Astrocyte (in vitro differentiated cells and primary cell): ENCODE measurements at regions not wholly inside any gene's neighbourhood (a gene's known extent, or its start where the extent isn't known, plus 50 kb on each side); places are given as distances from the start of the nearest gene placed in this dataset.

ENCODE experiments used
- DNase-seq: peaks from one replicate; pipeline ENCODE4 v3.0.0-alpha.2; 2010; ENCODE audit warnings: low read depth
- FAIRE-seq: peaks from 2 replicates; lab custom pipeline; 2011; peaks lifted over from hg19 to GRCh38; lab: Jason Lieb, UNC
- H2AFZ ChIP-seq: 2 replicates; pipeline ENCODE4 v1.6.0; 2012; ENCODE audit warnings: low read depth, low read length, inconsistent platforms
- H3K27ac ChIP-seq: 2 replicates; pipeline ENCODE4 v1.5.1; 2011; ENCODE audit warnings: low read depth, low read length, inconsistent platforms
- H3K27me3 ChIP-seq: 2 replicates; pipeline ENCODE4 v1.6.0; 2011; ENCODE audit warnings: low read length, inconsistent platforms; ENCODE audit not compliant: insufficient read depth
- H3K36me3 ChIP-seq: 2 replicates; pipeline ENCODE4 v1.5.1; 2011; ENCODE audit warnings: low read length, inconsistent platforms; ENCODE audit not compliant: insufficient read depth
- H3K4me1 ChIP-seq: 2 replicates; pipeline ENCODE4 v1.5.1; 2011; ENCODE audit warnings: low read length, inconsistent platforms; ENCODE audit not compliant: insufficient read depth
- H3K4me2 ChIP-seq: 2 replicates; pipeline ENCODE4 v1.6.0; 2012; ENCODE audit warnings: low read length, inconsistent platforms
- H3K4me3 ChIP-seq: 2 replicates; pipeline ENCODE4 v1.5.1; 2011; ENCODE audit warnings: low read depth, mild to moderate bottlenecking, low read length, inconsistent platforms; ENCODE audit not compliant: insufficient read depth
- H3K79me2 ChIP-seq: 2 replicates; pipeline ENCODE4 v1.6.0; 2012; ENCODE audit warnings: mild to moderate bottlenecking, low read length, inconsistent platforms; ENCODE audit not compliant: insufficient read depth
- H3K9ac ChIP-seq: 2 replicates; pipeline ENCODE4 v1.6.0; 2012; ENCODE audit warnings: mild to moderate bottlenecking, low read length, inconsistent platforms
- H3K9me3 ChIP-seq: 2 replicates; pipeline ENCODE4 v1.5.1; 2012; ENCODE audit warnings: low read depth, mild to moderate bottlenecking, low read length, inconsistent platforms; ENCODE audit not compliant: insufficient read depth
- H4K20me1 ChIP-seq: 2 replicates; pipeline ENCODE4 v1.6.0; 2012; ENCODE audit warnings: low read length, inconsistent platforms; ENCODE audit not compliant: insufficient read depth
- H3K27ac Mint-ChIP-seq: one replicate; pipeline ENCODE4 v1.8.0; 2021; ENCODE audit warnings: mild to moderate bottlenecking, mixed read lengths; ENCODE audit not compliant: unreplicated experiment
- H3K27me3 Mint-ChIP-seq: one replicate; pipeline ENCODE4 v1.8.0; 2021; ENCODE audit warnings: low read depth, mixed read lengths; ENCODE audit not compliant: unreplicated experiment
- H3K36me3 Mint-ChIP-seq: one replicate; pipeline ENCODE4 v1.8.0; 2021; ENCODE audit warnings: low read depth, mixed read lengths; ENCODE audit not compliant: unreplicated experiment
- H3K4me1 Mint-ChIP-seq: one replicate; pipeline ENCODE4 v1.8.0; 2021; ENCODE audit warnings: low read depth, mixed read lengths; ENCODE audit not compliant: unreplicated experiment
- H3K4me3 Mint-ChIP-seq: one replicate; pipeline ENCODE4 v1.8.0; 2021; ENCODE audit warnings: mild to moderate bottlenecking, moderate library complexity, mixed read lengths; ENCODE audit not compliant: unreplicated experiment
- H3K9me3 Mint-ChIP-seq: one replicate; pipeline ENCODE4 v1.8.0; 2021; ENCODE audit warnings: mild to moderate bottlenecking, mixed read lengths; ENCODE audit not compliant: unreplicated experiment
- CTCF ChIP-seq: IDR thresholded peaks from 2 replicates; pipeline ENCODE4 v1.5.1; 2011; ENCODE audit warnings: low read depth, mild to moderate bottlenecking, inconsistent platforms, low read length, moderate library complexity; ENCODE audit not compliant: insufficient read depth
- EZH2 ChIP-seq: IDR thresholded peaks from 2 replicates; pipeline ENCODE4 v1.6.1; 2012; ENCODE audit warnings: mild to moderate bottlenecking, low read length, inconsistent platforms; ENCODE audit not compliant: insufficient read depth

- H3K9ac ChIP-seq: peak overlapping the region; percentile 94
- peak overlapping the region; percentile 84 for H3K4me3 ChIP-seq
- H3K79me2 ChIP-seq: peaks cover 100% of the 10 kb centered on the region
- peaks cover 14% of the 10 kb centered on the region for H4K20me1 ChIP-seq
- H3K27me3 ChIP-seq: no peaks in the 10 kb centered on the region
- no peak overlapping the region for H3K4me3 Mint-ChIP-seq
- H3K27me3 Mint-ChIP-seq: no peaks in the 10 kb centered on the region
- peaks cover 28% of the 10 kb centered on the region for H3K4me1 ChIP-seq
- DNase-seq: peak; percentile 83
- TF ChIP-seq CTCF (no peak), EZH2 (no peak)
- no peaks in the 10 kb centered on the region for H3K9me3 ChIP-seq
- H3K27ac Mint-ChIP-seq: peak overlapping the region; percentile 51
- H3K4me2 ChIP-seq: peak overlapping the region; percentile 87
- peaks cover 25% of the 10 kb centered on the region for H3K4me1 Mint-ChIP-seq
- H3K27ac ChIP-seq: peak overlapping the region; percentile 97
- H3K36me3 ChIP-seq: no peaks in the 10 kb centered on the region
- no peak overlapping the region for H2AFZ ChIP-seq
- peaks cover 21% of the 10 kb centered on the region for H3K36me3 Mint-ChIP-seq
- FAIRE-seq: no peak
- H3K9me3 Mint-ChIP-seq: no peaks in the 10 kb centered on the region
Measured at GRCh38 chr7:130942211-130942964, 208.4 kb upstream of the KLF14 start.

GRCh38 chr7:130943336-130943901 lies 209.4 kb upstream of the KLF14 start:
- peak; percentile 92 for DNase-seq
- Histone ChIP-seq H3K27ac (peak overlapping the region; percentile 97), H3K36me3 (no peaks in the 10 kb centered on the region), H3K9ac (peak overlapping the region; percentile 94), H4K20me1 (peaks cover 15% of the 10 kb centered on the region), H3K9me3 (no peaks in the 10 kb centered on the region), H3K4me2 (peak overlapping the region; percentile 87), H3K4me3 (peak overlapping the region; percentile 84), H3K4me1 (peaks cover 26% of the 10 kb centered on the region), H2AFZ (no peak overlapping the region), H3K79me2 (peaks cover 100% of the 10 kb centered on the region), H3K27me3 (no peaks in the 10 kb centered on the region)
- Mint-ChIP-seq H3K27ac (no peak overlapping the region), H3K36me3 (peaks cover 24% of the 10 kb centered on the region), H3K4me3 (no peak overlapping the region), H3K27me3 (no peaks in the 10 kb centered on the region), H3K9me3 (no peaks in the 10 kb centered on the region), H3K4me1 (peaks cover 22% of the 10 kb centered on the region)
- TF ChIP-seq EZH2 (no peak), CTCF (no peak)
- FAIRE-seq: peak; percentile 23

- Histone ChIP-seq H3K79me2 (peaks cover 98% of the 10 kb centered on the region), H3K9ac (peak overlapping the region; percentile 94), H4K20me1 (peaks cover 12% of the 10 kb centered on the region), H3K27me3 (no peaks in the 10 kb centered on the region), H2AFZ (no peak overlapping the region), H3K4me3 (peak overlapping the region; percentile 84), H3K4me1 (peaks cover 23% of the 10 kb centered on the region), H3K36me3 (no peaks in the 10 kb centered on the region), H3K9me3 (no peaks in the 10 kb centered on the region), H3K4me2 (peak overlapping the region; percentile 87), H3K27ac (peak overlapping the region; percentile 97)
- DNase-seq: no peak
- Mint-ChIP-seq H3K9me3 (no peaks in the 10 kb centered on the region), H3K4me1 (peaks cover 22% of the 10 kb centered on the region), H3K36me3 (peaks cover 24% of the 10 kb centered on the region), H3K4me3 (no peak overlapping the region), H3K27me3 (no peaks in the 10 kb centered on the region), H3K27ac (no peak overlapping the region)
- TF ChIP-seq EZH2 (no peak), CTCF (no peak)
- peak; percentile 20 for FAIRE-seq
Measured at GRCh38 chr7:130943981-130944380, 210.0 kb upstream of the KLF14 start.
